Ureter (tissue), 1 donor: ENCODE measurements at regions not wholly inside any gene's neighbourhood (a gene's known extent, or its start where the extent isn't known, plus 50 kb on each side); places are given as distances from the start of the nearest gene placed in this dataset.

Experiments
- DNase-seq: peaks from one replicate; pipeline ENCODE4 v3.0.0-alpha.2; 2020; ENCODE audit warnings: low spot score
- donor health status: DM: yes; HTN: yes; CAD: no.

DNA sequence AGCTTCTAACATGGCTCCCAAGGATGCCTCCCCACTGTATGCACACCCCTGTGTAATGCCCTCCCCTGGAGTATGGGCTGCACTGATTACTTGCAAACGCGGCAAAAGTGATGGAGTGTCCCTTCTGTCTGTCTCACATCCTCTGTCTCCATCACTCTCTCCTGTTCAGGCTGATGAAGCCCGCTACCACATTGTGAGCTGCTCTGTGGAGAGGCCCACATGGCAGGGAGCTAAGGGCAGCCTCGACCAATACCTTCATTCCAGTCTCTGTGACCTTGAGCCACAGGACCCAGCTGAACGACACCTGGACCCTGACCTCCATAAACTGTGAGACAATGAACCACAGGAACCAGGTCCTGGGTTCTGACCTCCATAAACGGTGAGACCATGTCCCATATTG, 154.1 kb upstream of the ETV3 start:
- DNase-seq: no peak

- DNase-seq: no peak
These were observed 152.9 kb upstream of the ETV3 start for GRCh38 chr1:157291083-157291482.

DNA sequence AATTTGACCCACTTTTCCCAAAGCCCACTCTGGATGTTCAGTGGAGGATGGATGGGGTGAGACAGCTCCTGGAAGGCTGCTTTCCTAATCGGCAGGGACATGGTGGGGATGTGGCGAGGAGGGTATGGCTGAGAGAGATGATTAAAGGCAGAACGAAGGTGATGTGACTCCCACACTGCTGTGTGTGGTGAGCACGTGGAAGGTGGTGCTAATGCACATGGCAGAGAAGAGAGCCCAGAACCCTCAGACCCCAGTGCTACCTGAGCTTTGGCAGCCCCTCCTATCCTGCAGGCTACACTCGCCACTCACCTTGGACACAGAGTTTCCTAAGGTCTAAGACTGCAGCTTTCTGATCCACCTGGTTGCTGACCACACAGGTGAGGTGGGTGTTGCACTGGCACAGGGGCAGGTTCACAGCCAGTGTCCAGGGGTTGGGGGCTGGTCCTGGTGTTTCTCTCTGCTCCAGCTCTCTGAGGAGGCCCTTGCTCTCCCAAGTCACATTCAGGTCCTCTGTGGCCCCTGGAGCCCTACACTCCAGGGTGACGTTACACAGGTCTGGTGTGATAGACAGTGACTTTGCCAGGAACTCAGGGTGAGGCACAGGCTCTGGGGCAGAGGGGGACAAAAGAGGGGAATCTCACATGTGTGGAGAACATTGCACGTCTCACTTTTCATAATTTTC, 151.4 kb upstream of the ETV3 start:
- DNase-seq: no peak

DNA sequence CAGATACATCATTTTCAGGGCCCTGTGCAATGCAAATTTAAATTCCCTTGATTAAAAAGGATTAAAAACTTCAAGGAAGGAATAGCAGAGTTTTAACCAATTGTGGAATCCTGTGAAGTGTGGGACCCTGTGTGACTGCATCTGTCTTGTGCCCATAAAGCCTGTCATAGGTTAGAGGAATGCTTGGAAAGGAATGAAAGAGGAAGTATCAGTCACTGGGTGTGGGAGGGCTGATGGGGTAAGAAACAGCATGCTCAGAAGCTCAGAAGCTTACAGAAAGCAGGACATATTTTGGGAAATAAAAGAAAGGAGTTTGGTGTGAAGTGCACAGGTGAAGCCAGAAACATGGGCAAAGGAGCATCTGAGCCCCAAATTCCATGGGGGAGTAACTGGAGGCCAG, 150.8 kb upstream of the ETV3 start:
- no peak for DNase-seq

- no peak for DNase-seq
These were observed 150.3 kb upstream of the ETV3 start for GRCh38 chr1:157288492-157288891.

DNA sequence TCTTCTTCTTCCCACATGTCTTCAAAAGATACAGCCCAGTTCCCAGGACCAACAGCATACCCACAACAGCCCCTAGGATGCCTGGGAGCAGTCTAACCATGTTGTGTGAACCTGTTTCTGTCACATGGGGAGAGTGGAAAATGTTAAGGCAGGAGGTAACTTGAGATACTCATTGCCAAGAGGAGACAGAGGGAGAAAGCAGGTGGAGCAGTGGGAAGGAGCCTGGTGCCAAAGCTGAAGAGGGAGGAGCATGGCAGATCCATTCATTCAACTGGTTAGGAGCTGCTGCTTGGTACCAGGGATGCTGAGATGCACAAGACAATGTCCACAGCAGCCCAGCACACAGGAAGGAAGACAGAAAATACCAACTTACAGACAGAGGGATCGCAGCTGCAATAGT, 149.8 kb upstream of the ETV3 start:
- DNase-seq: no peak

DNA sequence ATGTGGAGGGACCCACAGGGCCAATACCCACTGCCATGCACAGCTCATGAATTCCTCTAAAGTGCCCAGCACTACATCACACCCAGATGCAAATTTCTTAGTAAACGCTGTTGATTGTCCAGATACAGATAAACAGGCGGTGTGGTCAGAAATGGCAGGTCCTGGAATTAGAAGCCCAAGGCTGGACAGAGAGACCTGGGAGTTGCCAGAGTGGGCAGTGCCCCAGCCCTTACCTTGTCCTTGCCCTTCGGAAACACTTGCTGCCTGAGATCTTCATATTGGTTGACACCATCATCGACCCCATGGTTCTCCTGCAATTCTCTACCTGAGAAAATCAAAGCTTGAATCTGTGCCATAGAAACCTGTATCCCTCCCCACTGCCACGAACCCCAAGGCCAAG, 149.3 kb upstream of the ETV3 start:
- no peak for DNase-seq

- no peak for DNase-seq
These were observed 148.6 kb upstream of the ETV3 start for GRCh38 chr1:157286646-157287420.

DNA sequence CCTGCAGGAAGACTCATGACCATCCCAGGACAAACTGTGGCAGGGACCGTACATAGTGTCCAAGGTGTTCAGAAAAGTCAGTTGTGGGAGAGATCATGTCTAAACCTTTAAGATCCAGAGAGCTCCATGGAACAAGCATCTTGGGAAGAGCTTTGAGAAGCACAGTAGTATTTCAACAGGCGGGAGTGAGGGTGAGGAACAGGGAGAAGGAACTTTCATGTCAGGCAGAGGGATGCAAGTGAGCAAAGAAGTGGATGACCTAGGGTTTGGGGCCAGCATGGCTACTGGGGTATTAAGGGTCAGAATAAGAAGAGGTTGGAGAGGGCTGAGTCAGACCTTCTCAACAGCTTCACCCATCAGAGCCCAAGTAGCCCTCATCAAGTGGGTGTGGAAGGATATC, 147.9 kb upstream of the ETV3 start:
- no peak for DNase-seq

DNA sequence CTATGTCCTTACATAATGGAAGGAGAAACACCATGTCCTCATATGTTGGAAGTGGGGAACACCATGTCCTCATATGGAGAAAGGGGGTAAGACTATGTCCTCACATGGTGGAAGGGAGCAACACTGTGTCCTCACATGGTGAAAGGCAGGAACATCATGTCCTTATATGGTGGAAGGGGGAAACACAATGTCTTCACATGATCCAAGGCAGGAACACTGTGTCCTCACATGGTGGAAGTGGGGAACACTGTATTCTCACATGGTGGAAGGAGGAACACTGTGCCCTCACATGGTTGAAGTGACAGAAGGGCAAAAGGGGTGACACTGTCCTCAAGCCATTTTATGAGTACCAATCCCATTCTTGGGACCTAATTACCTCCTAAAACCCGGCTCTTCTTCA, 146.3 kb upstream of the ETV3 start:
- no peak for DNase-seq

- DNase-seq: no peak
These were observed 141.6 kb upstream of the ETV3 start for GRCh38 chr1:157279802-157280140.

DNA sequence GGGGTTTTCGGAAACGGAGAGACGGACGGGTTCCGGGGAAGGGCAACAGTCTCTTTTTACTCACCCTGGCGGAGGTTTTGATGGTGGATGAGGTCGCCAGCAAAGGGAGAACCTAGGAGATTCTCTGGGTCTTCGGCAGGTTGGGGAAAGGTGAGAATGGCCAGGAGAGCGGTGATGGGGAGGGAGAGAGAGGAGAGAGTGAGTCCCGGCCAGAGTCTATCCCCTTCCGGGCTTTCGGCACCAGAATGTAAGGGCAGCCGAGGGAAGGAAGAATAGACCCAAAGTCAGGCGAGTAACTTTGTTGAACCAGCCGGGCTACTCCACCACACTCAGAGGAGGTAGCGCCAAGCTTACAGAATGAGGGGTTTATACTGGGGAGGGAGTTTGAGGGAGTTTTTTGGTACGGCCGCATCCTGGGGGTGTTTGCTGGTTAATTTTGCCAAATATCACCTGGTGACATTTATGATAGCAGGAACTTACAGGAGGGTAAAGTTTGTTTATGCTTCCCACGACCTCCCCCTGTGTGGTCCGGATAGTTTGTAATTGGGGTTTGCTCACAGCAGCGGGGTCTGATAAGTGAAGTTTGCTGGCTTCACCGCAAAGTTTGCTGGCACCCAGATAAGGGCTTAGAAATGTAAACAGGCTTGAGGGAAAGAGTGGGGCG, 141.1 kb upstream of the ETV3 start:
- DNase-seq: no peak

DNA sequence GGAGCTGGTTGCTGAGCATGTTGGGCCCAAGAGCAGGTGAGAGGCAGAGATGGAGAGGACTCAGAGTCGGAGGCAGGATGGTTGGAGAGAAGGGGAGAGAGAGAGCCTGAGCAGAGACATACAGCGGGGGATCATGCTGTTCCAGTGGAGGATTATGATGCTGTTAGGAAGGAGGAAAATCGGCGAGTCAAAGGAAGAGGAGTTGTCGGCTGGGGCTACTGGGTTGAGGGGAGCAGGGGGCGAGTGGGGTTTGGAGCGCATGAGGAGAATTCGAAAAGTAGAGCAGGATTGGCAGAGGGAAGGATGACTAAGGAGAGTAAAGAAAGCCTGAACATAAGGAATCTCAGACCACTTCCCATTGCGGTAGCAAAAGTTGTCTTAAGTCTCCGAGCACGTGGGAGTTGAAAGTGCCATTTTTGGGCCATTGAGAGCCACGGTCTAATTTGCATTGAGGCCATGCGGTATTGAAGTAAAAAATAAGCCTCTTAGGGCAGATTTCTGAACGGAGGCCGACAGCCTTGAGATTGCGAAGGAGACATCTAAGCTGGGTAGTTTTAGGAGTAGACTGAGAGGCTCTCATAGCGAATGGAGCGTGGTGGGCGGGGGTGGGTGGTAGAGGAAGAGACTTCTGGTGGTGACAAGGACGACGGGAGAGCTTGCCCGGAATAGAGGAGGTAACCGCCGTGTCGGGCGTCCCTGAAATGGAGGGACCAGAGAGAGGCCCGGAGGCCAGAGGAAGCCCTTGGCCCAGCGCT, 140.4 kb upstream of the ETV3 start:
- no peak for DNase-seq

- no peak for DNase-seq
These were observed 139.7 kb upstream of the ETV3 start for GRCh38 chr1:157277913-157278312.

GRCh38 chr1:157277281-157277680, 139.1 kb upstream of the ETV3 start:
- no peak for DNase-seq

- no peak for DNase-seq
These were observed 136.7 kb upstream of the ETV3 start for GRCh38 chr1:157274698-157275534.

DNA sequence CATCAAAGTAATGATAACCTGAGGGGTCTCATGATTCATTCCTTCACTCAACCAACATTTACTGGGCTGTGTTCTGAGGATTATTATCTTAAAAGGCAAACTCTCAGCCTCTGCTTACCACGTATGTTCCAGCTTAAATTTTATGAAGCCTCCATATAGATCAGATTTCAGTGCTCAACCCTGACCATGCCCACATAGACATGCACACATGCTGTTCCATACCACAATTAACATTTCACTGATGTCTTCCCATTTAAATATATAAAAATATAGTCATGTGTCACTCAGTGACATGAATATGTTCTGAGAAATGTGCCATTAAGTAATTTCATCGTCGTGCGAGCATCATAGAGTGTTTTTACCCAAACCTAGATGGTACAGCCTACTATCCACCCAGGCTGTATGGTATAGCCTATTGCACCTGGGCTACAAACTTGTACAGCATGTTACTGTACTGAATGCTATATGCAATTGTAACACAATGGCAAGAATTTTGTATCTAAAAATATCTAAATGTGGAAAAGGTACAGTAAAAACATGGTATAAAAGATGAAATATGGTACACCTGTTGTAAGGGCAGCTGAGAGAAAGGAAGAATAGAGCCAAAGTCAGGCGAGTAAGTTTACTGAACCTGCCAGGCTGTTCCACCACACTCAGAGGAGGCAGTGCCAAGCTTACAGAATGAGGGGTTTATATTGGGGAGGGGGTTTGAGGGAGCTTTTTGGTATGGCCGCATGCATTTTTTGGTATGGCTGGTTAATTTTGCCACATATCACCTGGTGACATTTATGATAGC, 134.7 kb upstream of the ETV3 start:
- peak; percentile 14 for DNase-seq

DNA sequence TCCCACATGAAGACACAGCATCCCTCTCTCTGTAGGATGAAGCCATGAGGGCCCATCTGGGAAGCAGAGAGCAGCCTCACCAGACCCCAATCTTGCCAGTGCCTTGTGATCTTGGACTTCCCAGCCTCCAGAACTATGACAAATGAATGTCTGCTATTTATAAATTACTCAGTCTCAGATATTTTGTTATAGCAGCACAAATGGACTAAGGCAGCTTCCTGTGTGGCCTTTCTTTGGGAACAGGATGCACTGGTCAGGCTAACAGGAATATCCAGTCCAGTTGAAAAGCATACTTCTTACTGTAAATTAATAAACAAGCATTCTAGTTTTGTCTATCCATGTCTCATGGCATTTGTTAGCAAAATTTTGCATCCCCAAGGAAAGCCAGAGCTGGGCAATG, 134.1 kb upstream of the ETV3 start:
- DNase-seq: no peak

DNA sequence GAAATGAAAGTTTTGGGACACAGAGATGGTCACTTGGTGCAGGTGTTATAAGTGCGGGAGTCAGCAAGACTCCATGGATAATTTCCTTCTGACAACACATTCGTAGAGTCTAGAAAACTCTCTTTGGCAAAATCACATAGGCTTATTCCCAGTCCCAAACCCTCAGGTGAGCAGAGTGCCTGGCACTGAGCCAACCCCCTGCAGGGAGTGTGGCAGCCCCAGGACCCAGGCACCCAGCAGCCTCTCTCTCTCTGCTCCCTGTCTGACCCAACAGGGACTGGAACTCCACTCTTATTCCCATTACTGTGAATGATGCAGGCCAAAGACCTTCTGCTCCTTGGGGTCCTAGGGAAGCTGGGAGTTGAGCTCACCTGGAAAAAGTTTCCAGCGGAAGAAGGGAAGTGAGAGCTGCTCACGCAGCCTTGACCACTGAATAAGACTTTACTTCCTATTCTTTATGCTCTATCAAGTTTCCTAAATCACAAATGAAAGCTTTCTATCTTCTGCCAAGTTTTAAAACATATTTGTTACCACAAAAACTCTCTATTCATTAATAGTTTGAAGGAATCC, 132.6 kb upstream of the ETV3 start:
- DNase-seq: peak; percentile 32

- DNase-seq: peak; percentile 13
These were observed 131.6 kb upstream of the ETV3 start for GRCh38 chr1:157269656-157270375.
